GM18870 (cell line): ENCODE measurements at regions not wholly inside any gene's neighbourhood (a gene's known extent, or its start where the extent isn't known, plus 50 kb on each side); places are given as distances from the start of the nearest gene placed in this dataset.

ENCODE experiments used
- ATAC-seq: cut with Tn5 transposase; IDR thresholded peaks from one replicate; pipeline ENCODE4 v1.9.1; 2021; ENCODE audit warnings: moderate library complexity; ENCODE audit not compliant: unreplicated experiment

GRCh38 chr1:37404711-37405110, 69.7 kb upstream of the ZC3H12A start:
- ATAC-seq: no peak

GRCh38 chr1:37410105-37410504, 64.3 kb upstream of the ZC3H12A start:
- ATAC-seq: no peak

- ATAC-seq: no peak
Measured at GRCh38 chr1:37410815-37411214, 63.6 kb upstream of the ZC3H12A start.

GRCh38 chr1:37415611-37416244, 58.7 kb upstream of the ZC3H12A start:
- no peak for ATAC-seq

- ATAC-seq: no peak
Measured at GRCh38 chr1:37420456-37420855, 53.9 kb upstream of the ZC3H12A start.

- no peak for ATAC-seq
Measured at GRCh38 chr1:37423810-37424209, 50.6 kb upstream of the ZC3H12A start.

- ATAC-seq: no peak
Measured at GRCh38 chr1:37424523-37424922, 49.9 kb upstream of the ZC3H12A start.
